Stimulated activated CD4-positive, alpha-beta T cell treated with anti-CD3 and anti-CD28 coated beads, Interleukin-15, amount 100 ng/mL, for 48 hours (primary cell): ENCODE measurements at regions not wholly inside any gene's neighbourhood (a gene's known extent, or its start where the extent isn't known, plus 50 kb on each side); places are given as distances from the start of the nearest gene placed in this dataset.

Experiments used
- DNase-seq, 2 donors: peaks; one replicate each; pipeline ENCODE4 v3.0.0-alpha.2; 2020; ENCODE audit warnings: low read depth in 2 of 2

DNA sequence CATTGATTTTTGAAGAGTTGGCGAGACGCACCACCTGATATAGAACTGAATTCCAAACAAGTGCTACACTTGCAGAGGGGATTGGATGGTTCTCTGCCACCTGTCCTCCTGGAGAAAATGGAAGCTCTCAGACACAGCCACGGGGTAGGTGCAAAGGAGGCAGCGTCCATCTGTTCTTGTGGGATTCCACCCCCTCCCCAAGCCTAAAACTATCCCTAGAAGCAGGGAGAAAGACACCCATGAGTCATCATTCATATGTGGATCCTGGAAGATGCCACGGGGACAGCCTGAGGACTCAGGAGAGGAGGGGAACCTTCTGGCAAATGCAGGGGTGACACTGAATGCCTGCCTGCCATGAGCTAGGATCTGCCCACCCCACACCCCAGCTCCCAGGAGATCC lies 171.3 kb upstream of the CST7 start:
- DNase-seq = no peak

DNA sequence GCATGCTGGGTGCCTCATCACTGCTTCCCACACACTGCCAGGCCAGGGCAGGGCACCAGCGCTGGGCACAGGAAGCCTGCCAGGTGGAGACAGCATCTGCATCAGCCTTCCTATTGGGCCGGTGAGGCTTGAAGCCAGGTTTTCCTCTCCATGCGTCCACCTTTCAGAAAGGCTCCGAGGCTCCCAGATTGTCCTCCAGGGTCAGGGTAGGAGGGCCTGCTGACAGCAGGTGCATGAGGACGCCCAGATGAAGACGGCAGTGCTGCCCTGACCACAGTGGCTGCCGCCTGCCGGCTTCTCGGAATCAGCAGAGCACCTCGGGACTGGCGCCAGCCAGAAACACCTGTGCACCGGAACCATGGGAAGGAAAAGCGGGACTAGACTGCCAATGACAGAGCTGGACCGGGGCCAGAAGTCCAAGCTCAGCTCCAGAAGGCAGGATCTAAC lies 170.5 kb upstream of the CST7 start:
- DNase-seq = no peak

DNA sequence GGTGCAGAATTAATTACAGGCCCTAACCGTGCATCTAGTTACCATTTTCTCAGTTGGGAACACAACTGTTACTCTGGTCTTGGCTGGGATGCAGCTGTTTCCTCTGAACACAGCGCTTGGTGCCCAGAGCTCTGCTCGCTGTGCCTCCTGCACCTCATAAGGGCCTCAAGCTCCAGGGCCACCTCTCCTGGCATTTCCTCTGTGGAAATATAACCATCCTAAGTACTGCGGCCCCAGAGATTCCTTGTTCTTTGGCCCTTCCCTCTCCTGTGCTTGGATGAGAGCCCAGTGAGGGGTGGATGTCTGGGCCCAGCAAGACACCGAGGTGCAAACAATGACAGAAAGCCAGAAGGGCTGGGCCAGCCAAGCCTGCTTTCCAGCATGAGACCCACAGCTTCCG lies 169.9 kb upstream of the CST7 start:
- no peak for DNase-seq

DNA sequence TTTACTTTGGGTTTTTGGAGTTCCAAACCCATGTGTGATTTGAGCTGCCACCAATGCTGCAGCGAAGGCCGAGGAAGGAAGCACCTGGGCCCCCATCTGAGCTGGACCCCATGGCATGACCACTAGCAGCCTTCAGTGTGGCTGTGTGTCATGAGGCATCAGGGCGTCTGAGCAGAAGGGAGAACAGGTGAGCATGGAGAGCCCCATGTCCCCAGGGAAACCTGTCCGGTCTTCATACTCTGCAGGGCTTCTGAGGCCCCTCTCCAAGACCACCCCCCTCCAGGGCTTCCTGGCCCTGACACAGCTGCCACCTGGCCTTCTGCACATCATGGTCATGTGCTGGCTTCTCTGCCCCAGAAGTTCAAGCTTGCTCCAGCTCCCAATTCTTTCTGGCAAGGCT lies 169.1 kb upstream of the CST7 start:
- no peak for DNase-seq

DNA sequence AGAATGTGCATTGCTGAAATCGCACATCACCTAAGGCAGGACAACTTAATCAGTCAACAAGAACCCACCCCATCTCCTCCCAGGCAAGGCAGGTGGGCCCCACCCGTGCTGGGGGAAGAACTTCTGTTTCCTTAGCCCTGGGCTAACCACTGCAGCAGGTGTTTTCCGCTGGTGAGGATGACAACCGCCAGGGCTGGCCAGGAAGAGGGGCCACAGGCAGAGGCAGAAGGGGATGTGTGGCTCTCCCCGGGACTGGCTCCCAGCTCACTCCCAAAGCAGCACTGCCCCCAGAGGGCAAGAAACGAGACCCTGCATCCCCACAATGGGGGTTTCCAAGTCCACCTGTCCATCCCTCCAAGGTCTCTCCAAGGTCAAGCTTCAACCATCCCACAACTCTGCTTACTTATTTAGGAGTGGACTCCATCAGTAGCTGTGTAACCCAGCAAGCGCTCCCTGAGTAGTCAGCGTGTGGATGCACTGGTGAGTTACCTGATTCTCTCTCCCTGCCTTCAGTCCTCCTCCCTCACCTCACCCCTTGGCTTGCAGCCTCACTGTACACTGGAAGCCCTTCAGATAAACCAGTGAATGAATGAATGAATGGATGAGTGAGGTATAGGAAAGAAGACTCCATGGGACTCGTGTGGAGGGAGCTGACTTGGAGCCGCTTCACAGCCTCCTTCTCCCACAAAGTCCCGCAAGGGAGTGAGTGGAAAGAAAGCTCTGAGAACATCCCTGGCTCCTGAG lies 168.2 kb upstream of the CST7 start:
- DNase-seq = no peak

DNA sequence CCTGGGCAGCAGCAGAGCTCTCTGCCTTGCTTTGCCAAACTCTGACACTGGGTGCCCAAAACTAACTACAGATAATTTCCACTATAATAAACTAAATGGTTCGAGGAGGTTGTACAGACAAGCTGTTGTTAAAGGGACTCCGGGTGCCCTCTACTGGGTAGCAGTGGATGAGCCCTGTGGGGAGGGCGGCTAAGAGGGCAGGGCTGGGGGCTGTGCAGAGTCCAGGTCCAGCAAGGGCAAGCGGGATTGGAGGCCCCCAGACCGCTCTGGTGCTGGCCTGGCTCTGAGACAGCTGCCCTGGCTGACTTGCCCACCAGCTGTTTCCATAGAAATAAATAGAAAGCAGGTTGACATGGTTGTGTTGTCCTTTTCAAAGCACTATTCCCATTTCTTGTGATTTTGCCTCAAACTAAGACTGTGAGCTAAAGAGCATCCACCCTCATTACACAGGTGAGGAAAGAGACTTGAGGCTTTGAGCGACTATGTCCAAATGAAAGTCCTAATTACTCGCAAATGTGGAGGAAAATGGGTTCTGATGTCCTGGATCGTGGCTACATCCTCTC lies 167.6 kb upstream of the CST7 start:
- no peak for DNase-seq

DNA sequence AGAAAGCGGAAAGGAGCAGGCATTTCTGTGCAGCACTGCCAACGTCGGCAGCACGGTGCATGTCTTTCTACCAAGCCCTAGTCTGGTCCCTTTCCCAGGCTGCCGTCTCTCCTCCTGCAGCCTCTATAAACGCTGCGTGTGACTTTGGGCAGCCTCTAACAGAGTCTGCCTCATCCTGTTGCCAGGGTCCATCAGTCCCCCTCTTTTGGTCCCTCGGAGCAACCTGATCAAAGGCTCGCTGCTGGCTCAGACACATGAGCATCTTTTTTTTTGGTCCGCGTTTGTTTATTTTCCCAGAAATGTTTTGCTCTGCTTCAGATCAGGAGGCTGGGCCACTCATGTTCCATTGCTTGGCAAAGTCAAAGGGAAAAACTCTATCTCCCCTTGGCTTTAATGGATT lies 166.8 kb upstream of the CST7 start:
- DNase-seq = no peak

DNA sequence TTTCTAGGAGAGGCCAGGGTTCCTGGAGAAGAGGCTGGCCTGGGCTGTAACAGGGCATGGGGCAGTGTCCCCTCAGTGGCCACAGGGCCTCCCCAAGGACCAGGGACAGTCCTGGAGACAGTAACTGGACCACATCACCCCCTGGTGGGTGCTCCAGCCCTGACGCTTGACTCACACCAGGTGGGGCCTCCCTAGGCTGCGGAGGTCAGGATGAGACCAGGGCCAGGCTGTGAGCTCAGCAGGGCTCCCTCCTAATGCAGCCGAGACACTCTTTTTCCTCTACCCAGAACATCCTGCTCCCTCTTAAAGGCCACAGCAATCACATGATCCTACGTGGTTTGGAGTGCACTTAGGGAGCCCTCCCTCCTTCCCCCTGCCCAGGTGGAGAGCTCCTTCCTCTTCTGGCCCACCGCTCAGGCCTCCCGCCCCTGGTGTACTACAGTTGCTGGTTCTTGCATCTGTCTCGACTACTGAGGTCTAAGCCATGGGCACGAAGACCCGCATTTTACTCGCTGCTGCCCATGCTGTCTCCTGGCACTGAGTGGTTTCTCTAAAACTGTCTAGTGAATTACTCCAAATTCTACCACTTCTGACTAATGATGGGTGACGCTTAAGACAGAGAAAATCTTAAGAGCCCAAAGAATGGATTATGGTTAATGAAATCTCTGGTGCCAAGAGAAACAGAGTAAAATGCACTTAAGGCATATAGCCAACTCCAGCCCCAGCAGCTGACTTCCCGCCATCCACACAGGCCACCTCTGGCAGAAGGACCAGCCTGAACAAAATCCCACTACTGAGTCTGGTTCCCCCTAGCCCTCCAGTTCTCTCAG lies 166.1 kb upstream of the CST7 start:
- no peak for DNase-seq

DNA sequence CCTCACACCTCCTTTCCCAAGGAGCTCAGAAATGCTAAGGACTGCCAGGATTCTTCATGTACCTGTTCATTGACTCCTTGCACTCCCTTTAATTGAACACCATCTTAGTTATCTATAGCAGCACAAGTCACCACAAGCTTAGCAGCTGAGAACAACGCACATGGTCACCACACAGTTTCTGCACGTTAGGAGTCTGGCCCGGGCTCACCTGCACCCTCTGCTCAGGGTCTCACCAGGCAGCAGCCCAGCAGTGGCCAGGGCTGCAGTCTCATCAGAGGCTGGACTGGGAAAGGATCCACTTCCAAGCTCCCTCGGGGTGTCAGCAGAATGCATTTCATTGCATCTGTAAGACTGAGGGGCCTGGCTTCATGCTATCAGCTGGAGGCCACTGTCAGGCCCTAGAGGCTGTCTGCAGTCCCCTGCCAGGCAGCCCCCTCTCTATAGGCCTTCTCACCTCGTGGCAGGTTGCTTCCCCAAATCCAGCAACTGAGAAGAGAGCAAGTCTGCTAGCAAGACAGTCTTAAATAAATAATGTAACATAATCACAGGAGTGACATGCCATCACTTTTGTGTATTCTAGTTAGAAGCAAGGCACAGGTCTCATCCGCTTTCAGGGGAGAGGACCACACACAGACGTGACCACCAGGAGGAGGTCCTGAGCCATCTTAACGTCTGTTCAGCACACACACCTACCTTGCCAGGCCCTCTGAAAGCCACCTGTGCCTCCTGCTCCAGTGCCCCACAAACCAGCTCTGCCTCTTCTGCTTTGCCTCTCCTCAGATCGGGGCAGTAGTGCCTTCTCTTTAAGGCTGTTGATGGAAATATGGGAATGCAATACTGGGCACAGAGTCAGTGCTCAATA lies 165.2 kb upstream of the CST7 start:
- no peak for DNase-seq

DNA sequence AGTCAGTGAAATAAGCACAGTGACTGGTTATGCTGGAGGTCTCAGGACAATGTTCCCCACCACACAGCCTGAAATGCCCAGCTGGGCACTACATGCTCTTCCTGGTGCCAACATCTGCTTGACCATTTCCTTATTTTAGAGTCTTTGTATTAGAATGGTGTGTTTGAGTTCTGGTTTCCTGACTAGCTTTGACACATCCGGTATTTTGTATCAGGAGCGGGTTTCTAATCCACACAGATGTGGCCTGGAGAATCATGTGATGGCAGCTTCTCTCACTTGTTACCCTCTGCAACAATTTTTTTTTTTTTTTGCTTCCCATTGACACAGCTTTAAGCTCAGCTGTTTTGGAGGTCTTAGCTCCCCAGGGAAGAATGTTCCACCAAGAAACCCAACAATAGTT lies 164.5 kb upstream of the CST7 start:
- DNase-seq = no peak

DNA sequence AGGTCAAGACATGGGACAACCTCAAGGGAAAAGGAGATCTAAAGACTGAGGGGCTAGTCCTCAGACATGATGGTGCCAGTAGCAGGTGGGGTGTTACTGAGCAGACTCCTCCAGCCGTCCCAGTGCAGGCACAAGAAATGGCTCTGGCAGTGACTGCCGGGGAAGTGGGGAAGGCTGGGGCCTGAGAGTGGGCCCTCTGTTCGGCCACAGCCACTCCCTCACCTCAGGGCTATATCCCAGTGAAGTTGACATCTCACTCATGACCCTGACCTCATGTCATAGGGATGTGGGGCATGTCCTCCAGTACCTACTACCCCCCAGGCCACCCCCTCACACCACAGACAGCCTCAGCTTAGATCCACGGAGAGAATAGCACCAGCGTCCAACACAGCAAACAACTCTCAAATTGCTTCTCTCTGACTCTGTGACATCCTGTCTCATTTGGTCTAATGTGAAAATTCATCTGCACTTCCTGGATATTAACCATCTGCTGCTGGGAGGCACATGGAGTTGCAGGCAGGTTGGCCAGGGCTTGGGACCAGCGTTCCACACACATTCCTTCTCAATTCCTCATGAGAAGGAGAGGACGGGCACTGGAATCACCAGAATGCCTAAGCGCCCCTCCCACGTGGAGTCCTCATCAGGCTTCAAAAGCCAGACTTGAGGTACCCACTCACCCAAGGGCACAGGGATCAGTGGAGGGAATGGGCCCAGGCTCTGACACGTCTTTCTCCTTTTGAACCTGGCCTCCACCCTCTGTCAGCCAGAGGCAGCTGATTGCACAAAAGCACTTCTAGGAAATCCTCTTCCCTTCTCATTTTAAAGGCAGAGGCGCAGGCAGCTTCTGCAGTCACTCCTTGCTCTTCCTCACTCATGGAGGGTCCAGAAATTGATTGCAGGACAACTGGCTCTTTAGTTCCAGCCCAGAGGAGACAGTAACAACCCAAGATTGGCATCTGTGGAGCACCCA lies 163.6 kb upstream of the CST7 start:
- no peak for DNase-seq

DNA sequence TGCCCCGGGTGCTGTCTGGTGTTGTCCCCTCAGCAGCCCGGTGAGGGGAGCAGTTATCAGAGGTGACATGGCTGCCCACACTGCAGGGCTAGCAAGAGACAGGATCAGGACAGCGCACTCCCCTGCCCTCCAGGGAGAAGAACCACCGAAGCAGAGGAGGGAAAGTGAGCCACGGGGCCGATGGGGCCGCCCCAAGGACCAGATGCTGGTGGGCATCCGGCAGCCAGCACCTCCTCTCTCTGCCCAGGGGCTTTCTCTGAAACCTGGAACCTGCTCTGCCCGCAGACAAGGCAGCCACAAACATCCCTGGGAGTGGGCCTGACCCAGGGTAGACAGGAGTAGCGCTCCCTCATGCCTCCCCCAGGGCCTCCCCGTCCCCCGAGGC lies 163.0 kb upstream of the CST7 start:
- no peak for DNase-seq

DNA sequence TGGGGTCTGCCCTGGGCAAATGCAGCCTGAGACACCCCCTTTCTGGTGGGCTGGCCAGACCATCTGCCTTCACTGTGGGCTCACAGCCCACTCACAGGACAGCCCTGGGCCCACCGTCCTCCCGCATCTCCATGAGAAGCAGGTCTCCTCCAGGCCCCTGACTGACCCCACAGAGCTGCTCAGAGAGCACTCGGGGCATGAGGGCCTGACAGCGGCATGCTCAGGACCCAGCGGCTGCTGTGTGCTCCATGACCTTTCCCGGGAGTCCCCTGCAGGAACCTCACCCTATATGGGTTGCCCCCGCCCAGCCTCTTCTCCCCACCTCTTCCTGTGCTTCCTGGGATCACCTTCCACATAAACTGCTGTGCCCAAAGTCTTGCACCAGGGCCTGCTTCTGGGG lies 162.4 kb upstream of the CST7 start:
- DNase-seq = no peak

DNA sequence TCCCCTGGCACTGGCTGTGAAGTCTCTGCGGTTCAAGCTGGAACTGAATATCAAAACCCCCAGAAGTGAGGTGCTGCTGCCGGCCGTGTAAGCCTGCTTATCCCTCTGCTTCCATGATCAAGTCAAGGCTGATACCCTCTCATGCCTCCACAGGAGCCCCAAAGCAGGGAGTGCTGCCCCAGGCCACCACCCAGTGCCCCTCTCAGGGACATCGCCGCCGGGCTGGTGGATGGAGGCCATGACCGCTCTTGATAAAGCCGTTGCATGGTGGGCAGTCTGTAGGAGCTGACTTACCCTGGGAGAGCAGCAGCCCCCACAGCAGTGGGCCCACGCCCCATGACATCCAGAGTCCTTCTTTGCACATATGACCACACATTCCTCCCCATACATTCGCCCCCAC lies 162.0 kb upstream of the CST7 start:
- no peak for DNase-seq

DNA sequence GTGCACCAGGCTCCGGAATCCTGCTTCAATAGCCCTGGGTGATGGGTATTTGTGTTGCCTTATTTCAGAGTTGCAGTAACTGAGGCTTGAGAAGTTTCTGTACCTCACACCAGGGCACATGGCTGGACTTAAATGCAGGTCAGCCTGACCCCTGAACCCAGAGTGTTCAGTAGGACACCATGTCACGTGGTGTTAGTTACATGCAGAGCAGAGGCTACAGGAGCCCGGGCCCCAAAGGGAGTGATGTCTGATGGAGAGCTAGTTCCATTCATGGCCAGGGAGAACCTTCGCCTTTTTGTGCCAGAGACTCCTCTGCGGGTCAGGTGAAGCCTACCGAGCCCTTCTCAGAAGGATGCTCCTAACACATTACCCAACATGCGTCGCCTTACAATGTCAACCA lies 161.4 kb upstream of the CST7 start:
- DNase-seq = no peak

DNA sequence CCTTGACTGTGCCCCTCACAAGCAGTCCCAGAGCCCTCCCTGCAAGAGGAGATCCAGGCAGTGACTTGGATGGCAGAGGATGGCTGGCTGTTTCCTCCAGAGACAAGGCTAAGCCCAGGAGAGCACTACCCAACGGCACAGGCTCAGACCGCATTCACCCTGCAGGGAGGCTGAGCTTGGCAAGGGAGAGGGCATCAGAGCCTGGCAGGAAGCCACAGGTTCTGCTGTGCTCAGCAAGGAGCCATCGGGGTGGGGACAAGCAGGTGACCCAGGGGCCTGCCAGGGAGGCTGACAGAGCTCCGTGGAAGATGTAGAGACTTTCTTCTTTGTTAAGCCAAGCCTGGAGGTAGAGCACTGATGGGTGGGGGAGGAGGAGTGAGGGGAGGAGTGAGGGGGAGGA lies 159.2 kb upstream of the CST7 start:
- DNase-seq = no peak

DNA sequence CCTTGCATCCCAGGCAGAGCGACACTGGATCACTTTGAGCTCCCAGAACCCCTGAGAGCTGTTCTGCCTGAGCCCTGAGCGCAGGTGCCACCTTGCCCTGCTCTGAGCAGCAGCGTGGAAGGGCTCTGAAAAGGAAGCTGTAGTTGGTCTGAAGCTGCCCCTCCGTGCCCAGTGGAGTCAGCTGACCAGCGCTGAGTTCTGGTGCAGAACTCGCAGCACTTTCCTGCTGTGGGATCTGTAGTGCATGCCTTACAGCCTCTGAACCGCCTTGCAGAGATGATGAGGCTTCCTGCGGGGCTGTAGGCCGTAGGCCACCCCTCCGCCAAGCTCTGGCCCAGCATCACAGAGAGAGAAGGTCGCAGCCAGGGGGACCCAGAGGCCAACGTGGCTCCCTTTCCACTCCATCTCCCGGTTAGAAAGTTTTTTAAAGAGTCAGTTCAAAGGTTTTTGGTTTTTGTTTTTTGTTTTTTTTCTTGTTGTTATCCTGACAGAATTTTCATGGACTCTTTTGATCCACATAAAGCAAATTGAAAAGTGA lies 158.3 kb upstream of the CST7 start:
- no peak for DNase-seq

DNA sequence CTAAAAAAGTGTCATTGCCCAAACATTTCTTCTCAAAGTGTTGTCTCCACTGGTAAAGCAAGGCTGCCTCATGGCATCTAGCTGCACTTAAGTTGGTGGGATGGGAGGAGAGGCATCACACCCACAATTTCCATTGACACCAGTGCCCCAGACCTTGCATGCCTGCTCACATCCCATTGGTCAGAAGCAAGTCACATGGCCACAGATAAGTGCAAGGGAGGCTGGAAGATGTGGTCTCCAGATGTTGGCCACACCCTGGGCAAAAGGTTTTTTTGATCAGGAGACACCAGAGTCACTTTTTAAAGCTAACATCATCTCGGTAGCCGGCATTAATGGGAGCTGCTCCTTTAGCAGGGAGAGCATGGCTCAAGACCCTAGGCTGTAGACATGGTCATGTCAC lies 157.1 kb upstream of the CST7 start:
- DNase-seq = no peak

DNA sequence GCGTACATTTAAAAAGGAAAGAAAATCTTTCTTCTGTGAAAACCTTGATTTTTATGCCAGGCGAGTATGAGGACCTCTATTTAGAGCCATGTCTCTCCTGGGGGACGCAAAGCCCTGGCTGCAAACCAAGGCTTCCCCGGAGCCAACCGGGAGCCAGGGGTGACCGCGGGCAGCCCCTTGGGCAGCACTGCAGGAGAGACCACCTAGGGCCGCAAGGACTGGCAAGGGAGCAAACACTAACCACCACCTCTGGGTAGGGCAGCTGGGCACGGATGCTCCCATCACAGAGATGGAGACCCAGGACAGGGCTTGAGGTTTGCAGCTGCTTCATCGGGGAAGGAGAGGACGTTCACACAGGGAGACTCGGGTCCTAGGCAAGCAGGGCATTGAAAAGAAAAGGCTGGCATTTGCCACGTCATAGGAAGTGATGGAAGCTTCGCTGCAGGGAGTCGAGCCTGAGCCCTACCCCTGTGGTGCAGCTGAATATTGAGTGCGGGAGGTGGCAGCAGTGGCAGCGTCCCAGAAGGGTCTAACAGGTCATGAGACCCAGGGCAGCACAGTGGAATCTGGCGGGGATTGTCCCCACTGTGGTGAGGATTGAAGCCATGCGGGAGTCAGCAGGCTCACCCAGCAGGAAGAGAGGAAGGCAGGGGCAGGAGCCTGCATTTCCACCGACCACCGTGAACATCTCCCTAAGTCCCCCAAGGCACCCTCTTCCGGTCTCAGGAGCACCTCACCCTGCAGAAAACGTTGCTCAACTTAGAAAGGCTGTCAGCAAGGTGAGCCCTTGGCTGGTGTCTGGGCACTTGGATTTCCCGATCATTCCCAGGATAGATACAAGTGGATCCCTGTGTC lies 156.2 kb upstream of the CST7 start:
- DNase-seq = no peak

DNA sequence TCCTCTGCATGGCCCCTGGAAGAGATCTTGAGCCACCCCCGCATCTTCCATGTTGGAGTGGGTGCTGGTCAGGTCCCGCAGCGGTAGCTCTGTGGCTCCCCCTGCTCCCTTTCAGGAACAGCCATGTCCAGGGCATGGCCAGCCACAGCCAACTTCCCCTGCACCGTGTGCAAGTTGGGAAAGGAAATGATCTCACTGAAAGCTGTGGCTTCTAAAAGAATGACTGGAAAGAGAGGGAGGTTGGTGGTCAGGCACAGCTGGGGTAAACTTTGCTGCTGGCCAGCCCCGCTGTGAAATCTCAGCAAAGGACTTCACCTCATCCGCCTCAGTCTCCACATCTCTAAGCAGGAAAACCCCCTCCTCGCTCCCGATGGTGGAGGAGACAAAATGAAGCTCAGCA lies 153.6 kb upstream of the CST7 start:
- DNase-seq = no peak
